ENCODE measurements at regions not wholly inside any gene's neighbourhood (a gene's known extent, or its start where the extent isn't known, plus 50 kb on each side); places are given as distances from the start of the nearest gene placed in this dataset.

GRCh38 chr18:67007999-67008398 is 404.1 kb upstream of the CDH19 start:
- no CpG with 5 or more reads among the region's 1 CpG for WGBS, 2 experiments (ENCODE audit: insufficient coverage in 1 of 2, insufficient read length in 1 of 2)
- H3K4me3 ChIP-seq (ENCODE audit: low read length): no peak overlapping the region
- H3K9ac ChIP-seq (ENCODE audit: extremely low read depth, low read length, poor library complexity, severe bottlenecking): no peak overlapping the region
- Mint-ChIP-seq H3K27me3 (ENCODE audit: insufficient read depth) (no peaks in the 10 kb centered on the region), H3K9me3 (no peaks in the 10 kb centered on the region), H3K27ac (no peak overlapping the region), H3K36me3 (ENCODE audit: low read depth) (no peaks in the 10 kb centered on the region), H3K4me3 (no peak overlapping the region), H3K4me1 (no peaks in the 10 kb centered on the region)
- TF ChIP-seq, protein P1, sequence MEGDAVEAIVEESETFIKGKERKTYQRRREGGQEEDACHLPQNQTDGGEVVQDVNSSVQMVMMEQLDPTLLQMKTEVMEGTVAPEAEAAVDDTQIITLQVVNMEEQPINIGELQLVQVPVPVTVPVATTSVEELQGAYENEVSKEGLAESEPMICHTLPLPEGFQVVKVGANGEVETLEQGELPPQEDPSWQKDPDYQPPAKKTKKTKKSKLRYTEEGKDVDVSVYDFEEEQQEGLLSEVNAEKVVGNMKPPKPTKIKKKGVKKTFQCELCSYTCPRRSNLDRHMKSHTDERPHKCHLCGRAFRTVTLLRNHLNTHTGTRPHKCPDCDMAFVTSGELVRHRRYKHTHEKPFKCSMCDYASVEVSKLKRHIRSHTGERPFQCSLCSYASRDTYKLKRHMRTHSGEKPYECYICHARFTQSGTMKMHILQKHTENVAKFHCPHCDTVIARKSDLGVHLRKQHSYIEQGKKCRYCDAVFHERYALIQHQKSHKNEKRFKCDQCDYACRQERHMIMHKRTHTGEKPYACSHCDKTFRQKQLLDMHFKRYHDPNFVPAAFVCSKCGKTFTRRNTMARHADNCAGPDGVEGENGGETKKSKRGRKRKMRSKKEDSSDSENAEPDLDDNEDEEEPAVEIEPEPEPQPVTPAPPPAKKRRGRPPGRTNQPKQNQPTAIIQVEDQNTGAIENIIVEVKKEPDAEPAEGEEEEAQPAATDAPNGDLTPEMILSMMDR (conservative IDR thresholded peaks at IDR 0.05): no peak
- no peaks in the 10 kb centered on the region for H3K4me1 ChIP-seq (ENCODE audit: control insufficient read depth, insufficient read depth, low read length)
- H3K36me3 ChIP-seq (ENCODE audit: control insufficient read depth, insufficient read depth, low read length): no peaks in the 10 kb centered on the region
- DNase-seq: no peak
- H3K27ac ChIP-seq (ENCODE audit: low read depth, low read length): no peak overlapping the region
- no peaks in the 10 kb centered on the region for H3K9me3 ChIP-seq (ENCODE audit: control insufficient read depth, low read length)
- H3K27me3 ChIP-seq (ENCODE audit: control insufficient read depth, insufficient read depth, low read length, poor library complexity, severe bottlenecking): no peaks in the 10 kb centered on the region

GRCh38 chr18:67007085-67007484 is 403.2 kb upstream of the CDH19 start:
- Mint-ChIP-seq H3K4me1 (no peaks in the 10 kb centered on the region), H3K27me3 (ENCODE audit: insufficient read depth) (no peaks in the 10 kb centered on the region), H3K9me3 (no peaks in the 10 kb centered on the region), H3K36me3 (ENCODE audit: low read depth) (no peaks in the 10 kb centered on the region), H3K27ac (no peak overlapping the region), H3K4me3 (no peak overlapping the region)
- 84% methylated on average over 1 of the region's 1 CpG; no CpG with 5 or more reads in 1 of the 2 experiments for WGBS, 2 experiments (ENCODE audit: insufficient coverage in 1 of 2, insufficient read length in 1 of 2)
- no peak for DNase-seq
- no peak overlapping the region for H3K4me3 ChIP-seq (ENCODE audit: low read length)
- H3K4me1 ChIP-seq (ENCODE audit: control insufficient read depth, insufficient read depth, low read length): no peaks in the 10 kb centered on the region
- H3K27ac ChIP-seq (ENCODE audit: low read depth, low read length): no peak overlapping the region
- H3K36me3 ChIP-seq (ENCODE audit: control insufficient read depth, insufficient read depth, low read length): no peaks in the 10 kb centered on the region
- no peaks in the 10 kb centered on the region for H3K27me3 ChIP-seq (ENCODE audit: control insufficient read depth, insufficient read depth, low read length, poor library complexity, severe bottlenecking)
- TF ChIP-seq, protein P1 (conservative IDR thresholded peaks at IDR 0.05): no peak
- no peak overlapping the region for H3K9ac ChIP-seq (ENCODE audit: extremely low read depth, low read length, poor library complexity, severe bottlenecking)
- no peaks in the 10 kb centered on the region for H3K9me3 ChIP-seq (ENCODE audit: control insufficient read depth, low read length)

DNA sequence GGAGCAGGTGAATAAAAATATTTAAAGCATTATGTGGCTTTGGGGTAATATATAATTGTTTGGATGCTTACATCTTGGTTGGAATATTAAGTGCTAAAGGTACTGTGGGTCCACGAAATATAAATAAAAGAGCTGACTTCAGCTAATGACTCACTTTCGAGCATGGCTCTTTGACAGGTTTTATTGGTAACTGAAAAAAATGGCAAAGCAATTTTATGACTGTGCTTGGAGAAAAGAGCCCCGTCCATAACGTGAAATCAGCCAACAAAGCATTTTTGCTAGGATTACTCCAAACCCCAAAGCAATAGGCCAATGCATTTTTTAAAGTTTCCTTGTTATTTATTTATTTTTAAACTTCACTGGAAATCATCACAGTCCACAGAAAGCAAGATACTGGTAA is 397.2 kb upstream of the CDH19 start:
- no peak overlapping the region for H3K4me3 Mint-ChIP-seq
- H3K4me1 ChIP-seq (ENCODE audit: control insufficient read depth, insufficient read depth, low read length): no peaks in the 10 kb centered on the region
- no peaks in the 10 kb centered on the region for H3K9me3 Mint-ChIP-seq
- H3K27ac Mint-ChIP-seq: no peak overlapping the region
- no peak overlapping the region for H3K9ac ChIP-seq (ENCODE audit: extremely low read depth, low read length, poor library complexity, severe bottlenecking)
- H3K27me3 Mint-ChIP-seq (ENCODE audit: insufficient read depth): no peaks in the 10 kb centered on the region
- no peak for DNase-seq
- no peak overlapping the region for H3K27ac ChIP-seq (ENCODE audit: low read depth, low read length)
- no peaks in the 10 kb centered on the region for H3K4me1 Mint-ChIP-seq
- no peak overlapping the region for H3K4me3 ChIP-seq (ENCODE audit: low read length)
- 89 to 100% methylated on average over 2 to 4 of the region's 4 CpGs for WGBS, 2 experiments (ENCODE audit: insufficient coverage in 1 of 2, insufficient read length in 1 of 2)
- H3K9me3 ChIP-seq (ENCODE audit: control insufficient read depth, low read length): no peaks in the 10 kb centered on the region
- H3K36me3 ChIP-seq (ENCODE audit: control insufficient read depth, insufficient read depth, low read length): no peaks in the 10 kb centered on the region
- H3K36me3 Mint-ChIP-seq (ENCODE audit: low read depth): no peaks in the 10 kb centered on the region
- H3K27me3 ChIP-seq (ENCODE audit: control insufficient read depth, insufficient read depth, low read length, poor library complexity, severe bottlenecking): no peaks in the 10 kb centered on the region
- TF ChIP-seq, protein P1 (conservative IDR thresholded peaks at IDR 0.05): no peak

Data from endodermal cell (in vitro differentiated cells).